Renal cortex interstitium (tissue), 11 donors: ENCODE measurements at regions not wholly inside any gene's neighbourhood (a gene's known extent, or its start where the extent isn't known, plus 50 kb on each side); places are given as distances from the start of the nearest gene placed in this dataset.

Source experiments
- DNase-seq, 11 donors: peaks; one replicate each; pipeline ENCODE4 v3.0.0-alpha.2; 2013; ENCODE audit warnings: low read depth in 9 of 11, low spot score in 4 of 11; ENCODE audit errors: extremely low read depth in 1 of 11

GRCh38 chrX:37287741-37288444 lies 61.3 kb upstream of the PRRG1 start:
- DNase-seq, result peak in 3 of 11 donors; percentile 5 to 30 (median 12)

GRCh38 chrX:37291924-37292323 lies 57.2 kb upstream of the PRRG1 start:
- no peak for DNase-seq
